OCI-LY7 (cell line): ENCODE measurements at regions not wholly inside any gene's neighbourhood (a gene's known extent, or its start where the extent isn't known, plus 50 kb on each side); places are given as distances from the start of the nearest gene placed in this dataset.

Experiments
- EZH2phosphoT487 ChIP-seq: fragments of 200-600 bp; sonication (generic); IDR thresholded peaks from 2 replicates; pipeline ENCODE4 v1.6.1; 2018; ENCODE audit warnings: low read depth, borderline replicate concordance, mild to moderate bottlenecking, mixed run types, antibody characterized with exemption, low read length, moderate library complexity, mixed read lengths
- TF ChIP-seq, protein P1 (sequence below): fragments of 200-600 bp; sonication (generic); conservative IDR thresholded peaks from 2 replicates; pipeline ENCODE4 v1.5.1; 2014; ENCODE audit warnings: mild to moderate bottlenecking, antibody characterized with exemption, low read length, moderate library complexity, mixed read lengths

DNA sequence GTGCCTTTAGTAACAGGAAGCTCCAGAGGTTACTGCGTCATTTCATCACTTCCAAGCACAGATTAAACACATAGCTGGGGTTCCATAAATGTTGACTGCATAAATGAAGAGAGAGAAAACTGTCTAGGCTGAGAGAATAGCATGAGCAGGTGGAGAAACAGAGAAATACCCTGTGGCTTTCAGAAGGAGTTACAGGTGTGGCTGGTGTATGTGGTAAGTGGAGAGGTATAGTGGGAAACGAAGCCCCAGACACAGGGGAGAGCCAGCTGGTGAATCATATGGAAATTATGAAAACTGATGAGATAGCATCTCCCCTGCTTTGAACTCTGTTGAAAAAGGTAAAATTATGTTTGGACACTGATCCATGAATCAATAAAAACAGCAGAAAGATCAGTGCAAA, 807.4 kb upstream of the POU3F3 start:
- TF ChIP-seq, protein P1, sequence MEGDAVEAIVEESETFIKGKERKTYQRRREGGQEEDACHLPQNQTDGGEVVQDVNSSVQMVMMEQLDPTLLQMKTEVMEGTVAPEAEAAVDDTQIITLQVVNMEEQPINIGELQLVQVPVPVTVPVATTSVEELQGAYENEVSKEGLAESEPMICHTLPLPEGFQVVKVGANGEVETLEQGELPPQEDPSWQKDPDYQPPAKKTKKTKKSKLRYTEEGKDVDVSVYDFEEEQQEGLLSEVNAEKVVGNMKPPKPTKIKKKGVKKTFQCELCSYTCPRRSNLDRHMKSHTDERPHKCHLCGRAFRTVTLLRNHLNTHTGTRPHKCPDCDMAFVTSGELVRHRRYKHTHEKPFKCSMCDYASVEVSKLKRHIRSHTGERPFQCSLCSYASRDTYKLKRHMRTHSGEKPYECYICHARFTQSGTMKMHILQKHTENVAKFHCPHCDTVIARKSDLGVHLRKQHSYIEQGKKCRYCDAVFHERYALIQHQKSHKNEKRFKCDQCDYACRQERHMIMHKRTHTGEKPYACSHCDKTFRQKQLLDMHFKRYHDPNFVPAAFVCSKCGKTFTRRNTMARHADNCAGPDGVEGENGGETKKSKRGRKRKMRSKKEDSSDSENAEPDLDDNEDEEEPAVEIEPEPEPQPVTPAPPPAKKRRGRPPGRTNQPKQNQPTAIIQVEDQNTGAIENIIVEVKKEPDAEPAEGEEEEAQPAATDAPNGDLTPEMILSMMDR, result no peak
- TF ChIP-seq EZH2phosphoT487, result no peak
